ENCODE measurements at regions not wholly inside any gene's neighbourhood (a gene's known extent, or its start where the extent isn't known, plus 50 kb on each side); places are given as distances from the start of the nearest gene placed in this dataset.

- Histone ChIP-seq H3K36me3 (no peaks in the 10 kb centered on the region), H3K9me3 (no peaks in the 10 kb centered on the region), H3K27me3 (no peaks in the 10 kb centered on the region; the same call in 1 of the 2 replicates), H3K4me3 (no peak overlapping the region)
- no peak for DNase-seq
Measured at GRCh38 chr13:26895081-26895807, 134.7 kb upstream of the GPR12 start.

- Histone ChIP-seq H3K9me3 (no peaks in the 10 kb centered on the region), H3K27me3 (no peaks in the 10 kb centered on the region), H3K36me3 (no peaks in the 10 kb centered on the region), H3K4me3 (no peak overlapping the region)
- DNase-seq, result no peak
Measured at GRCh38 chr13:26888632-26889031, 128.0 kb upstream of the GPR12 start.

DNA sequence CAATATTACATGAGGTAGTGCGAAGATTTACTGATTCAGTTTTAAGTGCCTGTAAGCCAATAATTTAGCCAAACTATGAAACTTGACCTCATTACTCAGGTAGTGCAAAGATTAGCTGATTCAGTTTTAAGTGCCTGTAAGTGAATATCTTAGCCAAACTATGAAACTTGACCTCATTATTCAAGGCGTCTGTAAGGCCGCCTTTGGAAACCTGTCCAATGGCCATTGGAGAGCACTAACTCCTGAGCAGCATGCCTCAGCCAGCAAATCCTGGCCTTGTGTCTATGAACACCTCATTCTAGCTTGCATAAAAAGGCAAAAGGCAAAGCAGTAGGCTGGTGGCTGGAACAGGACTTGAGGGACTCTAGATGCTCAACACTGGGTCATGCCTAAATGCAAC, 127.0 kb upstream of the GPR12 start:
- no peaks in the 10 kb centered on the region for H3K36me3 ChIP-seq
- H3K4me3 ChIP-seq, result no peak overlapping the region
- H3K9me3 ChIP-seq, result no peaks in the 10 kb centered on the region
- no peaks in the 10 kb centered on the region for H3K27me3 ChIP-seq
- DNase-seq, result no peak

GRCh38 chr13:26883613-26884257, 123.1 kb upstream of the GPR12 start:
- H3K9me3 ChIP-seq, result no peaks in the 10 kb centered on the region
- H3K4me3 ChIP-seq, result no peak overlapping the region
- peaks cover 4% of the 10 kb centered on the region; the same call in 1 of the 2 replicates for H3K27me3 ChIP-seq
- H3K36me3 ChIP-seq, result no peaks in the 10 kb centered on the region
- DNase-seq, result no peak

GRCh38 chr13:26882731-26883130, 122.1 kb upstream of the GPR12 start:
- Histone ChIP-seq H3K36me3 (no peaks in the 10 kb centered on the region), H3K9me3 (0 out of 2 replicates have a peak, but pooled peaks cover 3% of the 10 kb centered on the region), H3K4me3 (no peak overlapping the region), H3K27me3 (peaks cover 4% of the 10 kb centered on the region; the same call in 1 of the 2 replicates)
- DNase-seq, result no peak

- Histone ChIP-seq H3K9me3 (0 out of 2 replicates have a peak, but pooled peaks cover 3% of the 10 kb centered on the region), H3K27me3 (peaks cover 4% of the 10 kb centered on the region; the same call in 1 of the 2 replicates), H3K36me3 (no peaks in the 10 kb centered on the region), H3K4me3 (peak overlapping the region; percentile 12; the same call in 1 of the 2 replicates)
- peak; percentile 58 for DNase-seq
Measured at GRCh38 chr13:26881154-26881553, 120.6 kb upstream of the GPR12 start.

DNA sequence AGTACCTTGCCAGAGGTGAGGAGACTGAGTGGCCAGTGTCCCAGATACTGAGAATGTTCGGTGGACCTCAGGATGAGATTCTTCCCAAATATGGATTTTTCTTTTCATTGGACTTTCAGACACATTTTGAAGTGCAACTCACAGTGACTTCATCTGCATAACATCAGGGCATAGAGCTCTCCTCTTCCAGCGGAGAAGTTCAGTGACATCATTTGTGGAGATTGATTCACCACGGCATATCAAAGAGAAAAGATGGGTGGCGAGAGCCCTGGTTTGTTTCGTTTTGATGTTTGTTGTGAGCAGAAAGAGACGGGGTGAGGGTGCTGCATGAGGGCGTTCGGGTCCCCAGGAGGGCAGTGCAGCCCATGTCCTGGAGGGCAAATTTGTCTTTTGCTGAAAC, 120.1 kb upstream of the GPR12 start:
- peaks cover 4% of the 10 kb centered on the region; the same call in 1 of the 2 replicates for H3K27me3 ChIP-seq

DNA sequence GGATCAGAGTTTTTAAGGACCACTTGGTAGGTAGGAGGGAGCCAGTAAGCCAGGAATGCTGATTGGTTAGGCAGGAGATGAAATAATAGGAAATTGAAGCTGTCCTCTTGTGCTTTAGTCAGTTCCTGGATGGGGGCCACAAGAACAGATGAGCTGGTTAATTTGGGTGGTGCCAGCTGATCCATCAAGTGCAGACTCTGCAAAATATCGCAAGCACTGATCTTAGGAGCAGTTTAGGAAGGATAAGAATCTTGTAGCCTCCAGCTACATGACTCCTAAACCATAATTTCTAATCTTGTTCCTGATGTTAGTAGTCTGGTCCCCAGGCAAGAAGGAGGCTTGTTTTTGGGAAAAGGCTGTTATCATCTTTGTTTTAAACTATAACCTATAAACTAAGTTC, 117.9 kb upstream of the GPR12 start:
- Histone ChIP-seq H3K9me3 (peaks cover 7% of the 10 kb centered on the region; the same call in 1 of the 2 replicates), H3K27me3 (peaks cover 4% of the 10 kb centered on the region; the same call in 1 of the 2 replicates), H3K36me3 (no peaks in the 10 kb centered on the region), H3K4me3 (no peak overlapping the region)
- DNase-seq, result no peak

More for the DNA sequence above, 120.1 kb upstream of the GPR12 start:
- H3K4me3 ChIP-seq, result peak overlapping the region; percentile 12; the same call in 1 of the 2 replicates
- H3K36me3 ChIP-seq, result no peaks in the 10 kb centered on the region
- no peak for DNase-seq
- peaks cover 4% of the 10 kb centered on the region; the same call in 1 of the 2 replicates for H3K9me3 ChIP-seq

DNA sequence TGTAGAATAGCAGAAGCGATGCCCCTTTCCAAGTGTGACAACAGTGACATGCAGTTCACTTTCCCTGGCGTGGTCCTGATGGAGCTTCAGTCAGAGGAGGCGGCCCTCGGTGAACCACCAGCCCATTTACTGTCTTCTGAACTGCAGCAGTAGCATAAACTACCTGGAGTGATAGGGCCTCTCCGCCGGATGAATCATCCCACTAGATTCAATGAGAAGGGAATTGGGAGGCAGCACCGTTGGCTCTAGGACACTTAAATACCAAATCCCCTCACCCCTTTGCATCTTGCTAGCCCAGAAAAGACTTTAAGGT, 112.8 kb upstream of the GPR12 start:
- Histone ChIP-seq H3K9me3 (peaks cover 6% of the 10 kb centered on the region; the same call in 1 of the 2 replicates), H3K27me3 (no peaks in the 10 kb centered on the region), H3K4me3 (no peak overlapping the region), H3K36me3 (no peaks in the 10 kb centered on the region)
- no peak for DNase-seq

- peaks cover 3% of the 10 kb centered on the region; the same call in 1 of the 2 replicates for H3K27me3 ChIP-seq
- peak; percentile 40 for DNase-seq
- no peak overlapping the region for H3K4me3 ChIP-seq
- H3K36me3 ChIP-seq, result no peaks in the 10 kb centered on the region
- H3K9me3 ChIP-seq, result peaks cover 4% of the 10 kb centered on the region; the same call in 1 of the 2 replicates
Measured at GRCh38 chr13:26872525-26873385, 112.2 kb upstream of the GPR12 start.

DNA sequence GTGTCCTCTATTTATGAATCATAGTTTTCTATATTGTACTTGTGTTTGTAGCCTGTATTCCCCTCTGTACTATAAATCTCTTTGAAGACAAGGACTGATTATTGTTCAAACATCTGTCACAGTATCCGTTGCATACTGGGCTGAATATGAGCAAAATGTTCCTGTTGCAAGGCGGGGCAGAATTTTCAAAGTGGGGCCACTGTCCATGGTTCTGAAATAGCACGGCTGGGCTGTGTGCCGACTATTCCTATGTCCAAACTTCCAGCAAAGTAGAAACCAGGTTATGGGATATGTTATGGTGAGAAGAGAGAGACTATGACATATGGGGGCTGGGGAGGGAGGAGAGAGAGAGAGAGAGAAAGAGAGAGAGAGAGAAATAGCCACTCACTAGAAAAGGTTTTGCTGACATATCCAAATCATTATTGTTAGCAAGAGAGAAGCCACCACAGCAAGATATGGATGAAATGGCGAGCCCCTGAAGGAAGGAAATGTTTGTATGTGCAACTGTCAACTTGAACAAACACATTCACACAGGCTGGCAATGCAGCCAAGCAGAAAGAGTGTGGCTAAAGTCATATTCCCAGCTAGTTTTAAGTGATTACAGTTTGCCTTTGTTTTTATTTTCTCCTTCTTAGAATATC, 107.0 kb upstream of the GPR12 start:
- Histone ChIP-seq H3K9me3 (no peaks in the 10 kb centered on the region), H3K4me3 (no peak overlapping the region), H3K36me3 (no peaks in the 10 kb centered on the region), H3K27me3 (peaks cover 6% of the 10 kb centered on the region)
- peak; percentile 7 for DNase-seq

DNA sequence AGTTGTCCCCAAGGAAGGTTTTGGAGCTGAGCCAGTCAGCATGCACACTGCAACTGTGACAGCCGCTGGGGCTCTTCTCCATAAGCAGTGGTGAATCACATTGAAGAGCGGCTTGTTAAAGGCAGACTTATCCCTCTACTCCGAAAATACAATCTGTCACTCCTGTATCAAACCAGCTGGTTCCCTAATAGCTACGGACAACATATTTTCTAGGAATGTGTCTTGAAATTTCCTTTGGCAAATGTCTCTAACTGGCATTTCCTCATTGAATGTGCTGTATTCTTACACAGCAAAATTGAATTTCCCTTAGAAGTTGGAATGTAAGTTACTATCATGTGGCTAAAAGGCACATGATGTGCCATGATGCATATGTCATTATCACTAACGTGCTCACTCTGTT, 104.0 kb upstream of the GPR12 start:
- peaks cover 6% of the 10 kb centered on the region for H3K27me3 ChIP-seq
- no peaks in the 10 kb centered on the region for H3K36me3 ChIP-seq
- no peaks in the 10 kb centered on the region for H3K9me3 ChIP-seq
- DNase-seq, result no peak
- H3K4me3 ChIP-seq, result no peak overlapping the region

GRCh38 chr13:26861941-26862340, 101.4 kb upstream of the GPR12 start:
- no peak for DNase-seq
- no peaks in the 10 kb centered on the region for H3K9me3 ChIP-seq
- H3K27me3 ChIP-seq, result no peaks in the 10 kb centered on the region; the same call in 1 of the 2 replicates
- no peak overlapping the region for H3K4me3 ChIP-seq
- no peaks in the 10 kb centered on the region for H3K36me3 ChIP-seq

- H3K27me3 ChIP-seq, result peaks cover 10% of the 10 kb centered on the region
- H3K4me3 ChIP-seq, result no peak overlapping the region
- H3K9me3 ChIP-seq, result no peaks in the 10 kb centered on the region
- H3K36me3 ChIP-seq, result no peaks in the 10 kb centered on the region
- no peak for DNase-seq
Measured at GRCh38 chr13:26855921-26856320, 95.3 kb upstream of the GPR12 start.

- H3K9me3 ChIP-seq, result no peaks in the 10 kb centered on the region
- H3K27me3 ChIP-seq, result peaks cover 10% of the 10 kb centered on the region
- H3K4me3 ChIP-seq, result no peak overlapping the region
- no peaks in the 10 kb centered on the region for H3K36me3 ChIP-seq
- DNase-seq, result no peak
Measured at GRCh38 chr13:26855071-26855470, 94.5 kb upstream of the GPR12 start.

DNA sequence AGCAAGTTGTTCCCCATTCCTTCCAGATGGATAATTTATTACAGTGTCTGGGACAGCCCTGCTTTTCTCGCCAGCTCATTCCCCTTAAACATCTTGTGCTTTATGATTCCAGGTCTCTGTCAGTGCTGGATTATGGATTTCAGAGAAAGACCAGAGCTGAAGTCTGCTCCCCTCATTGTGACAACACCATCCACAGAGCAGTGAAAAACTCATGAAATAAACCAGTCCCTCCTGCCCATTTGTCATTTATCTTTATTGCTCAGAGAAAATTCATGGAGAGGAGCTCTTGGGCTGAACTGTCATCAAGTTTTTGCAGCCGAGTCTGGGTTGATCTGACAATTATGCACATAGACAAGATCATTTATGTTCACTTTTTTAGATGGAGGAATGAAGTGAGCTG, 92.7 kb upstream of the GPR12 start:
- H3K4me3 ChIP-seq, result no peak overlapping the region
- peaks cover 10% of the 10 kb centered on the region for H3K27me3 ChIP-seq
- DNase-seq, result no peak
- H3K36me3 ChIP-seq, result no peaks in the 10 kb centered on the region
- H3K9me3 ChIP-seq, result no peaks in the 10 kb centered on the region

Measured in MG63 (cell line).